GM21515 (cell line): ENCODE measurements at regions not wholly inside any gene's neighbourhood (a gene's known extent, or its start where the extent isn't known, plus 50 kb on each side); places are given as distances from the start of the nearest gene placed in this dataset.
"Not testable (repeated sequence)": the region's sequence is repeated elsewhere in the genome, so short reads cannot be mapped to it uniquely, and the experiment has no call there.

Experiments
- ATAC-seq: cut with Tn5 transposase; IDR thresholded peaks from one replicate; pipeline ENCODE4 v1.9.1; 2021; ENCODE audit not compliant: unreplicated experiment

DNA sequence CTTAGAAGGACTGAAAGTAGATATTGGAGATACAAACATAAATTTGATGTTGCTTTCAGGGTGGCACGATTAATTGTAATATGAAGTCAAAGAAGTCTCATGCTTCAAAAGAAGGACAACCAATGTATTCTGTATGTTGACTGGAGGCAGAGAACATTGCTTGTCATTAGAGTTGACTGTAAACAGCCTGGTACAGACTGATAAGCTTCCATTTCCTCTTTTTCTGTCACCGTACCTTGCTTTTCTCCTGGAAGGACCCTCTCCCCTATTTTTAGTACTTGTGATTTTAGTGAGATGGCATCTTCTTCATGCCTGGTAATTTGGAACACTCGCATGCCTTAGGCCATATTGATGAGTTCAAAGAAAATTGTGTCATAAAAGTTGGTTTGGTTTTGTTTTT is 809.4 kb downstream of the PRELID2 start:
- ATAC-seq: no peak

DNA sequence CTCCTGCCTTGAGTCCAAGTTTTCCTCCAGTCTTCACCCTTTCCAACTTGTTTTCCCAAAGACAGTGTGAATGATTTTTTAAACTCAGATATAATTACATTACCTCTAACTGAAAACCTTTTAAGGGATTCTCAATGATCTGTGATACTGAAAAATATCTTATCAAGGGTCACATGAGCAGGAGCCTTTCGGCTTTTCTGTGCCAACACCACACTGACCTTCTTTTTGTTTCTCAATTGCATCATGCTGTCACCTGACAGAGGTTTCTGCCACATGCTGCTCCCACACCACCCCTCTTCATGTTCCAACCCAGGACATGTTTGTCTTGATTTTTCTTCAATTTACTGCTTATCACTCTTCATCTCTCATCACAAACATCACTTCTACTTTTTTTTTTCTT is 820.0 kb downstream of the PRELID2 start:
- ATAC-seq: no peak

DNA sequence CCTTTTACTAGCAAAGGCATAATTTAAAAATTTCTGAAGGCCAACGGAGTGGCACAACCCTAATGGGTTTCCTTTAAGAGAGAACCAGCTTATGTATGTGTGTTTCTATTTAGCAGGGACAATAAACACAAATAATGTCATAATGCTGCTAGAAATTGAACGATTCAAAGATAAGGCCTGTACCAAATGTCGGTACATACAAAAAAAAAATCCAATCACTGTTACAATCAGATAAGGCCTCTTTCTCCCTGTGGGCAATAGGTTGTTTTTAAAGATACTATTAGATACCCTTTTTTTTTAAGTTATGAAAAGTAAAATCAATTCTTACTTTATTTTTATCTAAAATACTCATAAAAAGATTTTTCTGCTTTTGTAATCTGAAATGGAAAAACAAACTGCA is 821.0 kb downstream of the PRELID2 start:
- no peak for ATAC-seq

DNA sequence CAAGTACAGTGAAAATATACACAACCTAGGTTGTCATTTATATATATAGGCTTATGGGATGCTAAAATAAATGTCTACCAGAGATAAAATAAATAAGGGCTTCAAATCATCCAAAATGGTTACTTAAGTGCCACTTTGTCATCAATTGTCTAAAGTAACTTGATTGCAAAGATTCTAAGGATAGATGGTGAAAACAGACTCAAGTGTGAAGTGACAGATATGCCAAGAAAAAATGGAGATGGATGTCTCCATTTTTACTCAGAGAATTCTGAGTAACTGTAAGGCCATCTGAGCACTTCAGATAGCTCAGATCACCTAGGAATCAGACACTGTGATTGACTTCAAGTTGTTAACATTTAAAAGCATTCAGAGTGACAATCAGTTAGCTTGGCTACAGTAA is 824.3 kb downstream of the PRELID2 start:
- ATAC-seq: no peak

DNA sequence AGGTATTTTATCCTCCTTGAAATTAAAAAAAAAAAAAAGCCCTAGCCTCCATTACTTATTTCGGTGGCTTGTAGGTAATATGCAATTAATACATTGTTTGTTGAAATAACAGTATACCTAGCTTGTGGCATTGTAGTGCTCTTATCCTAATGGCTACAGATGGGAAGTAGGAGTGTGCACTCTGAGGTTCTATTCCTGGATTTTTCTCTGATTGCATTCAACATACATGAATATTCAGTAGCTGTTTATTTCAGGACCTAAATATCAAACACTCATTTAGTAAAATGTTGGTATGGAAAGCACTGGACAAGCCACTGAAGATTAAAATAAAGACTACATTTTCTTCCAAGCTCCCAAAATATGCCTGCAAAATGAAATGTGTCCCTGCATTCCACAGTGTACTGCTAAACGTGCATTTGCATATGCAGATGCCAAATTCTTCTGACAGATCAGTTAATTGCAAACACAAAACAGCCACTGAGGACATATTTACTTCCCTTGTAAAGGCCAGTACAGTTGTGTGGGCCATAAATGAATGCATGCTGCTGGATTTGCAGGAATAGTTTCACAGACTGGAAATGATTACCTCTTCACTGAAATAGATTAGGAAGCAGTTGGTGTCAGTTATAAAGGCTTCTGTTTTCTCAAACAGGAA is 826.1 kb downstream of the PRELID2 start:
- ATAC-seq: no peak

DNA sequence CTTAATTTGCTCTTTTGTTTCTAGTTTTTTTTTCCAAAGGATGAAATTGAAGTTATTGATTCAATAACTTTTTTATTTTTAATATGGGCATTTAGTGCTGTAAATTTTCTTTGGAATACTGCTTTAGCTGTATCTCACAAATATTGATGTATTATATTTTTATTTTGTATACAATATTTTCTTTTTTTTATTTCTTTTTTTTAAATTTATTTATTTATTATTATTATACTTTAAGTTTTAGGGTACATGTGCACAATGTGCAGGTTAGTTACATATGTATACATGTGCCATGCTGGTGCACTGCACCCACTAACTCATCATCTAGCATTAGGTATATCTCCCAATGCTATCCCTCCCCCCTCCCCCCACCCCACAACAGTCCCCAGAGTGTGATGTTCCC is 823.7 kb downstream of the KCTD16 start:
- not testable (repeated sequence) for ATAC-seq

DNA sequence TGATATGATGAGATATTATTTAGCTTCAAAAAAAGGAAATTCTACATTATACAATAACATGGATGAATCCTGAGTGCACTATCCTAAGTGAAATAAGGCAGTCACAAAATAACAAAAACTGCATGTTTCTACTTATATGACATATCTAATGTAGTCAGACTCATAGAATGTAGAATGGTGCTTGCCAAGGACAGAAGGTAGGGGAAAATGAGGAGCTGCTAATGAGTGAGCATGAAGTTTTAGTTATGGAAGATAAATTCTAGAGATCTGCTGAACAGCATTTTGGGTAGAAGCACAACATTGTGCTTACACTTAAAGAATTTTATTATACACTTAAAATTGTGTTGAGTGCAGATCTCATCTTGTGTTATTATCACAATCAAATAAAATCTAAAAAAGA is 812.4 kb downstream of the KCTD16 start:
- no peak for ATAC-seq

DNA sequence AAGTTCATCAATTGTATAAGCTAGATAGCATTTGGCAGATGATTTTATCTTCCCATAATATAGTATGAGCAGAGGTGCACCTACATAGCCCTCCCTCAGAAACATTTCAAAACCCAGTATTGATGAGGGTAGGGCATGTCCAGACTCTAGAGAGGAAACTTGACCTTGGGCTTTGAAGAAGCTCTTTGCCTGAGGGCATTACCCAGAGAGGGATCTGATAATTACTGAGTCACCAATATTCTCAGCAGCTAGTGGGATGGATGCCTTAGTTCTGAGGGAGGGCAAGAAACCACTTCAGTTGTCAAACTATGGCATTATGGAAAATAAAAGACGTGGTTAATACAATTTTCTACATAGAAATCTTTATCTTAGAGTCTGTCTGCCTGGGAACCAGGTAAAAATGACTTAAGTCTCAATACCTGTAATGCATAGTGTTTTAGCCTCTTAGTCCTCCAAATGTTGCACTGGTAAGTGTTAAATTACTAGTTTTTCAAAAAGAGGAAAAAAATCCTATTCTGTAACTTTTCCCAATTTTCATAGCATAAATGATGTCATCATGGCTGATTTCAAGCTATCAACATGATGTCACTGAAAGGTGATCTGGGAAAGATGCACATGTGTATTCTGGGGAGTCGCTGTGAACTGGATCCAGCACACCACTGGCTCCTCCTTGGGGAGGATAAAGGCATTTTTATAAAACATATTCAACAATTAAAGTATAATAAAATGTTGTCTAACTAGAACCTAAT is 809.0 kb downstream of the KCTD16 start:
- no peak for ATAC-seq

DNA sequence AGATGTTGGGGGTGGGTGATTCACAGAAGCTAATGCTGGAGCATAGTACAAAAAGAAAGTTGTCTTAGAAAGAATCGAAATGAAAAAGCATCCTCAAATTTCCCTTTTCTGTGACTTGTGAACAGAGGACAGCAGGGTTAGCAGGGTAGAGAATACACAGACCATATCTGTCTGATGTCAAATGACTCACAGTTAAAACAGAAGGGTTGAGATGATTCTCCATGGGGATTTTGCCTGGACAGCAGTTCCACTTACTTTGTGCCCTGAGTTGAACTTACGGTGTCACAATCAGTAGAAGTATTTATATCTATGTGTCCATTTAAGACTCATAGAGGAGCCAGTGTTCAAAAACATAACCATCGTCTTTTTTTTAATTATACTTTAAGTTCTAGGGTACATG is 801.6 kb downstream of the KCTD16 start:
- ATAC-seq: no peak

DNA sequence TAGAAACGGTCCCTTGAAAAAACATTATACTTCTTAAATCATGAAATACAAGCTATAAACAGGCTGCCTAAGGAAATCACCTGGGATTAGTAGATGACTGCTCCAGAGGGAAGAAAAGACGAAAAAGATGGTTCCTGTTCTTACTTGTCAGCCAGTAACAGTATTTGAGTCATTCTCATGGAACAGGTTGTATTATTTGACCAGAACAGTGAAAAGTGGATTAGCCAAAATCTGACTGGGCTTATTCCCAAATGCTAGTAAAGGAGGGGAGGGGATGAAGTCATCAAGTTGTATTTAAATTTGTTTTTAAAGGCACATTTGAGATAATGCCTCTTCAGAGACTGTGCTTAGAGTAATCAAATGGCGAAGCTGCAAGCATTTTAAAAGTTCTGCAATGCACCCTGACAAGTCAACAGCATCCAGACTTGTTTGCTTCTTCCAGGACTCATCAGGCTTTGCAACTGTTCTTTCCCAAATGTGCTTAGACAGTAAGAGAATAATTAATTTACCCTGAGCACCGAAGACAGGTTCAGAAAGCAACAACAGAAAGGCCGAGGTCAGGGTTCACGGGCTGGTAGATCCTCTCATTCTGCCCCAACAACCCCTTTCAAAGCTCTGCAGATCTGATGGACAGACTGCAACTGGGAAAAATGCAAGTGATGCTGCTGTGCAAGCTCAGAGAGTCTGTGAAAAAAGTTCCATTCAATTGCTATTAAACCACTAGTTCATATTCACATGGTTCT is 800.6 kb downstream of the KCTD16 start:
- no peak for ATAC-seq

DNA sequence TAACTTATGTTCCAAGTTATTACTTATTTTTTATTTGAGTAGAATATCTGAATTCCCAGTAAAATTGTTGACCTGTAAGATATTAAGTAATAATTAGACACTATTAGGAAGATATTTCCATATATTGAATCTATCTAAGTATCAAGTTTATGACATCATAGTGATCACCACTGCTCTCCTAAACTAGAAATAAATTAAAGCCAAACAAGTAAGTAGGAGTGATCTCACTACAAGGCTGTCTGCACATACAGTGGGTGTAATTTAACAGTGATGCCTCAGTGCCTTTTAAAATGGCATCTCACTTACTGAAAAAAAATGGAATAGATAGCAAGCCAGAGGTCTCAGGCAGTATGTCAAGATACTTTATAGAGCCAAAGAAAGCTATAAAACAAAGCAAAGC is 789.6 kb downstream of the KCTD16 start:
- no peak for ATAC-seq

DNA sequence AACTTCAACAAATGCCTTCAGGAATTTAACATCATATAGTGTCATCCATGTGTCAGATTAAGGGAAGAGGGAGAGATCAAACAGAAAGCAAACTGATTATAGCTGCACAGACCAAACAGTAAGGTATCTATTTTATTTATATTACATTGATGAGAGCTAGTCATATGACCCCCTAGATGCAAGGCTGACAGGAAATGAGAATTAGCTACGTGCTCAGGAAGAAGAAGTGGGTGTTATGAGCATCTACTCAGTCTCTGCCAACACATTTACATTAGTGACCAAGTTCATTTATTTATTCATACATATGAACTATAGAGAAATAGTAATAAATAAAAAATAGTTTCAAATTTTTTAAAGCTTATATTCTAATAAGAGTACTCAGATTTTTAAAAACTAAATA is 787.3 kb downstream of the KCTD16 start:
- no peak for ATAC-seq

DNA sequence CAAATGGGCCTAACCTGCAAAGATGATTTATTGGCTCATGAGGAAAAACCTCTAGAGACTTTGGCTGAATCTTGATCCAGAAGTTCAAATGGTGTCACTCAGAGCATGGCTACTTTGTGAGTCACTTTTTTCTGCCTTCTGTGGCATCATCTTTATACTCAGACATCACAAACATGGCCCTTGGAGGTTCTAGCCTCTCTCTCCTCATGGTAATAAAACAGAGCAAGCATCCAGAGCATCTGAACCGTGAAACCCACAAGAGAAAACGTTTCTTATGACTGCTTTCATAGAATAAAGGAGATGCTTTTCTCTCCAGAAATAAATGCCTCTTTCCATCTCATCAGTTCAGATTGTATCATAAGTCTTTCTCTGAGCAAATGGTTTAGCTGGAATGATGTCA is 780.3 kb downstream of the KCTD16 start:
- no peak for ATAC-seq

DNA sequence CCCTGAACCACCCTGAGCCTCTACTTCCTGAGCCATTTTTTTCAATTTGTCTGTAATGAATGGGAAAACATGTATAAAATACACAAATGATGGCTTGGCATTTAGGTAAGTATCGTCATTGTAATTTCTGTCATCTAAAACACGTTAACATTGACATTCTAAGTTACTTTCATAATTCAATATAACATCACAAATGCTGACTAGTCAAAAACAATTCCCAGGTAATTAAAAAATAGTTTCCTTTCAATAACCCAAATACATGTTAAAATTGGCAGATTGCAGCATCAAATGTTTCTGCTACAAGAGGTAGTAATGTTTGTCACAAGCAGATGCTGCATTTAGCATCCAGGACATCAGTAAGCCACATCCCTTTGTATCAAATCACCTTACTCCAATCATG is 776.4 kb downstream of the KCTD16 start:
- no peak for ATAC-seq

DNA sequence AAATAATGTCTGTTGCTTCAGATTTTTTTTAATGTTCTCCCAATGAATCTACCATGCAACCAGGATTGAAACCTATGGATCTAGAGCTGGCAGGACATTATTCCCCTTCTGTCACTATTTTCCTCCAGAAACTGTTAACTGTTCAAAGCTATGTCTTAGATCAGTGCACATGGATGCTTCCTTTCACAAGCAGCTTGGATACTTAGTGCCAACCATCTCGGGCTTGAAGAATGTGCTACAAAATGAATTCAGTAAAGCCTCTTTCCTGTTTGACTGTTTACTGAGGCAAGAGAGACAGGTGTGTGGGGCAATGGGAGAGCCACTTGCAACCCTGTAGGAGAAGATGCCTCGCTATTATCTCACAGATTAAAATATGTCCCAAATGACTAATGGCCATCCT is 774.8 kb downstream of the KCTD16 start:
- no peak for ATAC-seq

DNA sequence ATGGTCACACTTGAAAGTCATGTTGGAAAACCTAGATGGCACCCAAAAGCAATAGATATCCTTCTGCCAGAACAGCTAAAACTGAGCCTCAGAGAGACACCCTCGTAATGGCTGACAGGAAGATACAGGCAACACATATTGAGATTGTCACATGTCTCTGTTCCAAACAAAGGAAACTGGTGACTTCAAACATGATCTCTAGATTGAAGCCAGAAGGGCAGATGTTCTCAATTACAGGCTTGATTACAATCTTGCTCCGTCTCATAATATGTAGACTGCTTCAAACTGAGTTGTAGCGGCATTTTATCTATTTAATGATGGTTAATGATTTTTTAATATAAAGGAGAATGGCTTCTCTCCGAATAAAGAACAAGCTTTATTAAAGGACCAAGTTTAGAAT is 774.3 kb downstream of the KCTD16 start:
- ATAC-seq: no peak

DNA sequence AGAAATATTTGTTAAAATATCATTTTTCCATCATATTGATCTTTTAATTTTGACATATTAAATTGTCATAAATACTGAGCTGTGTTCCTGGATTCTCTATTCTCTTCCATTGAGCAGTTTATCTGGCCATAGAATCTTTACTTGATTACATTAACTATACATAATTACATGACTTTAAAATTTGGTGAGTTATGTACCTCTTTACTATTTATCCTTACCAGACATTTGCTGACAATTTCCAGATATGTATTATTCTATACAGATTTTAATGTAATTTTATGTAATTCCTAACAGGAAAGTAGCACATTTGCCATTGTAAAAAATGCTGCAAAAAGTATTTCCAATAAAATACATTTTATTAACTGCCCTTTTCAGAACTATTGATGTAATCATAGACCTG is 770.3 kb downstream of the KCTD16 start:
- ATAC-seq: no peak

DNA sequence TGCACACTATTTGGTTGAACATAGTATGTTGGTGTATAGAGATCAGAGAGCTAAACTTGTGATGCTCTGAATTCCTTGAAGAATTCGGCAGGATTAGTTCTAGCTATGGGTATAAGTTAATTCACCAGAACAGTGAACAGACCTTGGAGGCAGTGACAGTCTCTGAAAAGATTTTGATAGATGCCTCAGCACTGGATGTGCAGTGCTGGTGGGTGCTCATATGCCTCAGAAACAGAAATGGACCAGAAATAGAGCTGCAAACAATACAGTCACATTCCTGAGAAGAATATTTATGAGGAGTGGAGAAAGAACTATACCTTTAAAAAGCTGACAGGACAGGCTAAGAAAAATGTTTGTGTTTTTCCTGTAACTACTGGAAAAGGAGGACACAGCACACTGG is 747.7 kb downstream of the KCTD16 start:
- ATAC-seq: no peak

DNA sequence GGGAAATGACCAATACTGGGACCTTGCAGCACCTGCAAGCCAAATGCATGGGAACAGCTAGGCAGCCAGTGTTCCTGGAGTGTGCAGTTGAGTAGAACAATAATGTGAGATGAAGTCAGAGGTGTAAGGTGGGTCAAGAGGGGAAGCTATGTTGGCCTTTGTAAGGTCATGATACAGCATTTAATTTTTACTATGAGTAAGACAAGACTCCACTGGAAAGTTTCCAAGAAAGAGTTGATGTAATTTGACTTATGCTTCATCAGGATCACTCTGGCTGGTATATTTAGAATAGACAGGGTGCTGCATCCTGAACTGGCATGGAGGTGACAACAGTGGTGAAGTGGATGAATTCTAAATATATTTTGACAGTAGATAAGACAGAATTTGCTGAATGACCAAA is 744.8 kb downstream of the KCTD16 start:
- no peak for ATAC-seq

DNA sequence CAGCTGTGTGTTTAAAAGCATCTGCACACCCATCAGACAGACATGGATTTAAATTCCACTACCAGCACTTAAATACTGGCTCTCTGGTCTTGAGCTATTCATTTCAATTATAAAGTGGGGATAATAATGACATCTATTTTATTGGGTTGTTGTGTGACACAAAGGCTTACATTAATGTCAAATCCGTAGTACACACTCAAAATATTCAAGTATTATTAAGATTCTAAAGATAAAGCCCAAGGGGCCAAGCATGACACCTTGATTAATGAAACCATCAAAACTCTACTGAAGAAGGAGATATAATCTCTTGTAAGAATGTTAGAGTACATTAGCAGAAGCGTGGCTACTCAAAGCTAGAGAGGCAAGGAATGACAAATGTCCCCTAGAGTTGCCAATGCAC is 743.0 kb downstream of the KCTD16 start:
- no peak for ATAC-seq

DNA sequence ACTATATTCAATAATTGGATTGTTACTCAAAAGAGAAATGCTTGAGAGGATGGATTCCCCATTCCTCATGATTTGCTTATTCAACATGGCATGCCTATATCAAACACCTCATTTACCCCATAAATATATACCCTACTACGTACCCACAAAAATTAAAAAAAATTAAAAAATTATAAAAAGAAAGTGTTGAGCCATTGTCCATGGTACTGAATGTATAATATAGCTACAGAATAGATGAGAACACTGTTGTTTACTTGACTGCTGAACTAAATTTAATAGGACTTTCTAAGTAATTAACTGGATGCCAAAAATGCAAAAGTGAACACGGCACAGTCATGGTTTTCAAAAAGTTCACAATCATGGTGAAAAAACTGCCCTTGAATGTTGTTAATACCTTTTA is 725.8 kb downstream of the KCTD16 start:
- no peak for ATAC-seq

DNA sequence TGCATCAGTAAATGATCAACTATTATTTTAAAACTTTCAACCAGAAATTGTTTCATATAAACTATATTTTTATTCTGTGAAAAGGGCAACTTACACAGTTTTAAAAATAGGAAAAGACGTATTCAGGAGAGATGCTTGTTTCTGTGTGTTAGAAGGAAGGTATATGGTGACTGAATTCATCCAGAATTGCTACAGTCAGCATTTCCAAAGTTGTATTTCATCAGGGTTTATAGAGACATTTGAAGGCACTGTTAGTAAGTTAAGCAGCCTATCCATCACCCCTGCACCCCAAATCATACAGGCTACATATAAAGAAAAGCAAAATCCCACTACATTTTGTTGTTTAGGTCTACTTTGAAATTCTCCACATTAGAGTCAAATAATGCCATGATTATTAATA is 716.0 kb downstream of the KCTD16 start:
- no peak for ATAC-seq
